ENCODE measurements at regions not wholly inside any gene's neighbourhood (a gene's known extent, or its start where the extent isn't known, plus 50 kb on each side); places are given as distances from the start of the nearest gene placed in this dataset.

DNA sequence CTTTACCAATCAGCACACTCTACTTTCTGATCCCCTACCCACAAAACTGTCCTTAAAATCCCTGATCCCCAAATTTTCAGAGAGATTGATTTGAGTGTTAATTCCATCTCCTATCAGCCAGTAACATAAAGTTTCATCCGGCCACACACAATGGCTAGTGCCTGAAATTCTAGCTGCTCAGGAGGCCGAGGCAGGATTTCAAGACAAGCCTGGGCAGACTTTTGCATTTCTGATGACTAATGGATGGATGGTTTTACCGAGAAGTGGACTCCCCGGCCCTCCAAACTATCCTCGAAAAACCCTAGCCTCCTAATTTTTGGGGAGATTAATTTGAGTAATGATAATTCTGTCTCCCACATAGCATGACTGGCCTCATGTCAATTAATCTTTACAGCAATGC, 269.8 kb upstream of the POU1F1 start:
- TF ChIP-seq, protein P1, sequence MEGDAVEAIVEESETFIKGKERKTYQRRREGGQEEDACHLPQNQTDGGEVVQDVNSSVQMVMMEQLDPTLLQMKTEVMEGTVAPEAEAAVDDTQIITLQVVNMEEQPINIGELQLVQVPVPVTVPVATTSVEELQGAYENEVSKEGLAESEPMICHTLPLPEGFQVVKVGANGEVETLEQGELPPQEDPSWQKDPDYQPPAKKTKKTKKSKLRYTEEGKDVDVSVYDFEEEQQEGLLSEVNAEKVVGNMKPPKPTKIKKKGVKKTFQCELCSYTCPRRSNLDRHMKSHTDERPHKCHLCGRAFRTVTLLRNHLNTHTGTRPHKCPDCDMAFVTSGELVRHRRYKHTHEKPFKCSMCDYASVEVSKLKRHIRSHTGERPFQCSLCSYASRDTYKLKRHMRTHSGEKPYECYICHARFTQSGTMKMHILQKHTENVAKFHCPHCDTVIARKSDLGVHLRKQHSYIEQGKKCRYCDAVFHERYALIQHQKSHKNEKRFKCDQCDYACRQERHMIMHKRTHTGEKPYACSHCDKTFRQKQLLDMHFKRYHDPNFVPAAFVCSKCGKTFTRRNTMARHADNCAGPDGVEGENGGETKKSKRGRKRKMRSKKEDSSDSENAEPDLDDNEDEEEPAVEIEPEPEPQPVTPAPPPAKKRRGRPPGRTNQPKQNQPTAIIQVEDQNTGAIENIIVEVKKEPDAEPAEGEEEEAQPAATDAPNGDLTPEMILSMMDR (optimal IDR thresholded peaks at IDR 0.05 in 1 of 3, IDR thresholded peaks at IDR 0.05 in 1 of 3, conservative IDR thresholded peaks at IDR 0.05 in 1 of 3; ENCODE audit: extremely low read depth in 1 of 3, insufficient read depth in 2 of 3, low read length in 3 of 3) = no peak
- TF ChIP-seq EZH2 (IDR thresholded peaks at IDR 0.05; ENCODE audit: low read length) = no peak

Data from keratinocyte (primary cell).